HepG2 (cell line): ENCODE measurements at regions not wholly inside any gene's neighbourhood (a gene's known extent, or its start where the extent isn't known, plus 50 kb on each side); places are given as distances from the start of the nearest gene placed in this dataset.

ENCODE experiments used
- ATAC-seq: fragments of 200-7000 bp; cut with Tn5 transposase; 3 replicates; pipeline ENCODE4 v1.9.1; 2020; ENCODE audit warnings: mild to moderate bottlenecking, moderate library complexity
- BruUV-seq: library from RNA; stranded (reverse); fragments of 400-500 nt; replicated peaks from 2 replicates; lab custom pipeline; 2021; lab: Mats Ljungman, UMichigan
- CTCF ChIA-PET: fragments of 300-600 bp; formaldehyde crosslinking; extraction: SDS; loops from one replicate; lab custom pipeline; 2021; ENCODE audit warnings: low total read pairs, inconsistent platforms, low intra/inter-chr PET ratio; lab: Yijun Ruan, JAX
- POLR2A ChIA-PET: fragments of 350-600 bp; sonication (Branson Sonifier 250); formaldehyde crosslinking; loops from one replicate; lab custom pipeline; 2020; ENCODE audit warnings: antibody characterized with exemption, inconsistent platforms; lab: Yijun Ruan, JAX
- DNase-seq: peaks from one replicate; pipeline ENCODE4 v3.0.0-alpha.2; 2015; ENCODE audit warnings: low spot score
- FAIRE-seq: peaks from 3 replicates; lab custom pipeline; 2011; peaks lifted over from hg19 to GRCh38; lab: Jason Lieb, UNC
- H2AFZ ChIP-seq: one replicate; pipeline ENCODE4 v1.6.1; 2011; ENCODE audit warnings: low read length, inconsistent platforms
- H3K27ac ChIP-seq: fragments of 300-600 bp; 3 replicates; pipeline ENCODE4 v1.8.0; 2011; ENCODE audit warnings: mixed run types, mild to moderate bottlenecking, mixed read lengths, low read length, inconsistent platforms; ENCODE audit not compliant: insufficient read depth; ENCODE audit errors: extremely low read length
- H3K27me3 ChIP-seq, 2 experiments: fragments of 200-600 bp in 1 of 2; 2 replicates in 1 of 2; 3 replicates in 1 of 2; pipeline versions ENCODE4 v1.6.0 to v1.8.0; 2011; ENCODE audit warnings: low read length in 2 of 2, mild to moderate bottlenecking in 2 of 2, moderate library complexity in 2 of 2, inconsistent platforms in 1 of 2; ENCODE audit not compliant: insufficient read depth in 2 of 2, control insufficient read depth in 1 of 2
- H3K36me3 ChIP-seq, 2 experiments: fragments of 200-600 bp in 1 of 2; replicated peaks in 1 of 2; 2 replicates in 1 of 2; 3 replicates in 1 of 2; pipeline versions ENCODE4 v1.5.1 to v1.8.0; 2011; ENCODE audit warnings: low read length in 2 of 2, inconsistent platforms in 1 of 2; ENCODE audit not compliant: insufficient read depth in 2 of 2, control insufficient read depth in 1 of 2
- H3K4me1 ChIP-seq: 2 replicates; pipeline ENCODE4 v1.5.1; 2012; ENCODE audit warnings: low read length, inconsistent platforms; ENCODE audit not compliant: insufficient read depth
- H3K4me2 ChIP-seq: 2 replicates; pipeline ENCODE4 v1.6.0; 2011; ENCODE audit warnings: low read depth, low read length, inconsistent platforms
- H3K4me3 ChIP-seq, 3 experiments: fragments of 200-600 bp in 1 of 3; sonication (generic), shearing (Covaris generic) in 1 of 3; replicated peaks in 1 of 3; 2 replicates each; pipeline ENCODE4 v1.5.1; 2011 to 2016; ENCODE audit warnings: low read length in 3 of 3, inconsistent platforms in 2 of 3, low read depth in 2 of 3, mild to moderate bottlenecking in 2 of 3, control low read depth in 1 of 3, mixed read lengths in 1 of 3; ENCODE audit not compliant: insufficient read depth in 1 of 3
- H3K79me2 ChIP-seq: one replicate; pipeline ENCODE4 v1.6.1; 2011; ENCODE audit warnings: low read length, inconsistent platforms; ENCODE audit not compliant: insufficient read depth
- H3K9ac ChIP-seq: 2 replicates; pipeline ENCODE4 v1.6.0; 2011; ENCODE audit warnings: mild to moderate bottlenecking, low read depth, low read length, inconsistent platforms; ENCODE audit not compliant: insufficient read depth
- H3K9me3 ChIP-seq: 2 replicates; pipeline ENCODE4 v1.5.1; 2012; ENCODE audit warnings: mild to moderate bottlenecking, low read length
- H4K20me1 ChIP-seq: 2 replicates; pipeline ENCODE4 v1.6.0; 2011; ENCODE audit warnings: inconsistent platforms, mild to moderate bottlenecking, low read length, moderate library complexity; ENCODE audit not compliant: insufficient read depth
- FOXM1 ChIP-seq: sonication (generic); formaldehyde crosslinking; IDR thresholded peaks from 2 replicates; pipeline ENCODE4 v1.5.0; 2020; ENCODE audit warnings: missing genetic modification reagents
- HNRNPK ChIP-seq: fragments of 200-400 bp; formaldehyde crosslinking; IDR thresholded peaks from 2 replicates; pipeline ENCODE4 v1.6.1; 2018; ENCODE audit warnings: low read length, low read depth, moderate library complexity, mild to moderate bottlenecking; ENCODE audit not compliant: poor library complexity, severe bottlenecking
- MYC ChIP-seq: sonication (generic); formaldehyde crosslinking; IDR thresholded peaks from 2 replicates; pipeline ENCODE4 v1.9.0; 2021; ENCODE audit warnings: missing genetic modification reagents, borderline replicate concordance
- NCOA1 ChIP-seq: sonication (generic); formaldehyde crosslinking; IDR thresholded peaks from 2 replicates; pipeline ENCODE4 v1.9.0; 2021; ENCODE audit warnings: missing genetic modification reagents
- NRL ChIP-seq: sonication (generic); formaldehyde crosslinking; IDR thresholded peaks from 2 replicates; pipeline ENCODE4 v1.5.0; 2020; ENCODE audit warnings: missing genetic modification reagents, mild to moderate bottlenecking, moderate library complexity, borderline replicate concordance
- REPIN1 ChIP-seq: sonication (generic); formaldehyde crosslinking; IDR thresholded peaks from 2 replicates; pipeline ENCODE4 v1.8.0; 2022; ENCODE audit warnings: missing genetic modification reagents, low read depth, mild to moderate bottlenecking, borderline replicate concordance
- SMC3 ChIP-seq: IDR thresholded peaks from 2 replicates; pipeline ENCODE4 v1.6.1; 2011; ENCODE audit warnings: low read length, improper control_type of control experiment
- ZNF205 ChIP-seq: IDR thresholded peaks from 2 replicates; pipeline ENCODE4 v1.6.1; 2018; ENCODE audit warnings: missing biosample characterization, missing genetic modification reagents
- ZNF367 ChIP-seq: sonication (generic); formaldehyde crosslinking; IDR thresholded peaks from 2 replicates; pipeline ENCODE4 v1.4.0; 2020; ENCODE audit warnings: missing genetic modification reagents, borderline replicate concordance
- ZNF468 ChIP-seq: sonication (generic); formaldehyde crosslinking; IDR thresholded peaks from 2 replicates; pipeline ENCODE4 v1.8.0; 2022; ENCODE audit warnings: mild to moderate bottlenecking, moderate library complexity, missing genetic modification reagents
- ZNF557 ChIP-seq: sonication (generic); formaldehyde crosslinking; IDR thresholded peaks from 2 replicates; pipeline ENCODE4 v1.4.0; 2020; ENCODE audit warnings: missing genetic modification reagents
- ZNF652 ChIP-seq: IDR thresholded peaks from 2 replicates; pipeline ENCODE4 v1.6.1; 2016; ENCODE audit warnings: low read depth, borderline replicate concordance
- ZNF709 ChIP-seq: sonication (generic); formaldehyde crosslinking; IDR thresholded peaks from 2 replicates; pipeline ENCODE4 v1.5.0; 2020; ENCODE audit warnings: mild to moderate bottlenecking, missing genetic modification reagents
- ZNF713 ChIP-seq: sonication (generic); formaldehyde crosslinking; IDR thresholded peaks from 2 replicates; pipeline ENCODE4 v1.4.0; 2020; ENCODE audit warnings: mild to moderate bottlenecking, missing genetic modification reagents
- ZNF780A ChIP-seq: sonication (generic); formaldehyde crosslinking; IDR thresholded peaks from 2 replicates; pipeline ENCODE4 v1.8.0; 2022; ENCODE audit warnings: mild to moderate bottlenecking, missing genetic modification reagents, moderate library complexity
- ZNF788 ChIP-seq: sonication (generic); formaldehyde crosslinking; IDR thresholded peaks from 2 replicates; pipeline ENCODE4 v1.5.0; 2020; ENCODE audit warnings: mild to moderate bottlenecking, missing genetic modification reagents, borderline replicate concordance
- WGBS: methylation state at CpG from one replicate; pipeline ENCODE4 v1.1.6; 2017; ENCODE audit warnings: low lambda C conversion rate; 5-methylcytosine and 5-hydroxymethylcytosine counted together
- in situ Hi-C: cut with HindIII; loops from 2 replicates; pipeline ENCODE4 v1.10.0; 2017; ENCODE audit warnings: low pct_unique_long_range_greater_than_20kb; ENCODE audit not compliant: extremely low pct_ligation_motif_present
- intact Hi-C: fragments of 100-400 bp; cut with micrococcal nuclease; formaldehyde crosslinking; loops from one replicate; pipeline ENCODE4 v1.10.0; 2022; ENCODE audit not compliant: unreplicated experiment
- TF ChIP-seq, protein P1 (sequence below): sonication (generic); formaldehyde crosslinking; IDR thresholded peaks from 2 replicates; pipeline ENCODE4 v1.4.0; 2020; ENCODE audit warnings: missing genetic modification reagents, borderline replicate concordance

- TF ChIP-seq ZNF367 (CRISPR knock-in tag), result no peak
These were observed 218.4 kb downstream of the ARRDC4 start (continued) for GRCh38 chr15:98178861-98179260.

DNA sequence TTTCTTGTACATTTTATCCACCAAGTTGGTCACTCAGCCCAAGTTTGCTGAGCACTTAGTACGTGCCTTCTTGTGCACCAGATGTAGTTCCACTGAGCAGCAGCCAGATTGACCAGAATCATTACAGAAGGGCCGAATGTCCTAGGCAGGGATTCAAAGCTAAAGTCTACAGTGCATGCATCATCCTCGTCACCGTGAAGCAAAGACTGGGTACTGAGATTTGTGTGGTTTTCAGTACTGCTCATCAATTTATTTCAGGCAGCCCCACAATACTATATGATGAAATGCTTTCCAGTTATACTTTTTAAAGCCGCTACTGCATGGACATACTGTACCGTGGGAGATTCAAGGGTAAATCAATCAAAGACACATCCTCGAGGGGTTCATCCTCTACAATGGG is 227.0 kb downstream of the ARRDC4 start:
- ChIA-PET CTCF (no interaction called here), POLR2A (no interaction called here)
- no peak overlapping the region for H3K4me3 ChIP-seq
- H3K9me3 ChIP-seq, result no peaks in the 10 kb centered on the region
- no peaks in the 10 kb centered on the region for H3K36me3 ChIP-seq
- intact Hi-C loops, result no loop called here
- no peak overlapping the region for H3K9ac ChIP-seq
- no peak overlapping the region for H3K27ac ChIP-seq
- peaks cover 0 to 6% of the 10 kb centered on the region in 2 experiments; a peak in 1 of 5 replicates for H3K27me3 ChIP-seq
- TF ChIP-seq MYC (CRISPR knock-in tag) (no peak), ZNF652 (CRISPR knock-in tag) (no peak), ZNF557 (CRISPR knock-in tag) (no peak), ZNF709 (no peak), ZNF780A (CRISPR knock-in tag) (no peak), SMC3 (no peak), ZNF713 (CRISPR knock-in tag) (no peak), HNRNPK (no peak), ZNF205 (CRISPR knock-in tag) (no peak), REPIN1 (CRISPR knock-in tag) (no peak), NRL (CRISPR knock-in tag) (no peak), NCOA1 (no peak), FOXM1 (CRISPR knock-in tag) (no peak), ZNF468 (CRISPR knock-in tag) (no peak), ZNF788 (CRISPR knock-in tag) (no peak)
- TF ChIP-seq, protein P1, sequence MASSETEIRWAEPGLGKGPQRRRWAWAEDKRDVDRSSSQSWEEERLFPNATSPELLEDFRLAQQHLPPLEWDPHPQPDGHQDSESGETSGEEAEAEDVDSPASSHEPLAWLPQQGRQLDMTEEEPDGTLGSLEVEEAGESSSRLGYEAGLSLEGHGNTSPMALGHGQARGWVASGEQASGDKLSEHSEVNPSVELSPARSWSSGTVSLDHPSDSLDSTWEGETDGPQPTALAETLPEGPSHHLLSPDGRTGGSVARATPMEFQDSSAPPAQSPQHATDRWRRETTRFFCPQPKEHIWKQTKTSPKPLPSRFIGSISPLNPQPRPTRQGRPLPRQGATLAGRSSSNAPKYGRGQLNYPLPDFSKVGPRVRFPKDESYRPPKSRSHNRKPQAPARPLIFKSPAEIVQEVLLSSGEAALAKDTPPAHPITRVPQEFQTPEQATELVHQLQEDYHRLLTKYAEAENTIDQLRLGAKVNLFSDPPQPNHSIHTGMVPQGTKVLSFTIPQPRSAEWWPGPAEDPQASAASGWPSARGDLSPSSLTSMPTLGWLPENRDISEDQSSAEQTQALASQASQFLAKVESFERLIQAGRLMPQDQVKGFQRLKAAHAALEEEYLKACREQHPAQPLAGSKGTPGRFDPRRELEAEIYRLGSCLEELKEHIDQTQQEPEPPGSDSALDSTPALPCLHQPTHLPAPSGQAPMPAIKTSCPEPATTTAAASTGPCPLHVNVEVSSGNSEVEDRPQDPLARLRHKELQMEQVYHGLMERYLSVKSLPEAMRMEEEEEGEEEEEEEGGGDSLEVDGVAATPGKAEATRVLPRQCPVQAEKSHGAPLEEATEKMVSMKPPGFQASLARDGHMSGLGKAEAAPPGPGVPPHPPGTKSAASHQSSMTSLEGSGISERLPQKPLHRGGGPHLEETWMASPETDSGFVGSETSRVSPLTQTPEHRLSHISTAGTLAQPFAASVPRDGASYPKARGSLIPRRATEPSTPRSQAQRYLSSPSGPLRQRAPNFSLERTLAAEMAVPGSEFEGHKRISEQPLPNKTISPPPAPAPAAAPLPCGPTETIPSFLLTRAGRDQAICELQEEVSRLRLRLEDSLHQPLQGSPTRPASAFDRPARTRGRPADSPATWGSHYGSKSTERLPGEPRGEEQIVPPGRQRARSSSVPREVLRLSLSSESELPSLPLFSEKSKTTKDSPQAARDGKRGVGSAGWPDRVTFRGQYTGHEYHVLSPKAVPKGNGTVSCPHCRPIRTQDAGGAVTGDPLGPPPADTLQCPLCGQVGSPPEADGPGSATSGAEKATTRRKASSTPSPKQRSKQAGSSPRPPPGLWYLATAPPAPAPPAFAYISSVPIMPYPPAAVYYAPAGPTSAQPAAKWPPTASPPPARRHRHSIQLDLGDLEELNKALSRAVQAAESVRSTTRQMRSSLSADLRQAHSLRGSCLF, result no peak
- in situ Hi-C loops, result no loop called here
- WGBS, result 4% methylated on average over 7 of the region's 7 CpGs
- ATAC-seq (no peak), FAIRE-seq (no peak), DNase-seq (no peak)
- H2AFZ ChIP-seq, result no peak overlapping the region
- H3K4me2 ChIP-seq, result no peak overlapping the region
- no peaks in the 10 kb centered on the region for H4K20me1 ChIP-seq
- no peaks in the 10 kb centered on the region for H3K79me2 ChIP-seq
- H3K4me1 ChIP-seq, result no peaks in the 10 kb centered on the region
- no TSS peak for BruUV-seq
